Stimulated activated CD8-positive, alpha-beta memory T cell treated with anti-CD3 and anti-CD28 coated beads, Interleukin-15, amount 100 ng/mL, for 48 hours (primary cell): ENCODE measurements at regions not wholly inside any gene's neighbourhood (a gene's known extent, or its start where the extent isn't known, plus 50 kb on each side); places are given as distances from the start of the nearest gene placed in this dataset.
"Not testable (repeated sequence)": the region's sequence is repeated elsewhere in the genome, so short reads cannot be mapped to it uniquely, and the experiment has no call there.

Source experiments
- DNase-seq, 2 donors: peaks; one replicate each; pipeline ENCODE4 v3.0.0-alpha.2; 2020; ENCODE audit warnings: low read depth in 2 of 2

- no peak for DNase-seq
Measured at GRCh38 chr14:89491711-89492381, 74.8 kb upstream of the FOXN3 start.

GRCh38 chr14:89490466-89490865 lies 73.4 kb upstream of the FOXN3 start:
- DNase-seq = no peak

- no peak for DNase-seq
Measured at GRCh38 chr14:89489761-89490437, 72.9 kb upstream of the FOXN3 start.

DNA sequence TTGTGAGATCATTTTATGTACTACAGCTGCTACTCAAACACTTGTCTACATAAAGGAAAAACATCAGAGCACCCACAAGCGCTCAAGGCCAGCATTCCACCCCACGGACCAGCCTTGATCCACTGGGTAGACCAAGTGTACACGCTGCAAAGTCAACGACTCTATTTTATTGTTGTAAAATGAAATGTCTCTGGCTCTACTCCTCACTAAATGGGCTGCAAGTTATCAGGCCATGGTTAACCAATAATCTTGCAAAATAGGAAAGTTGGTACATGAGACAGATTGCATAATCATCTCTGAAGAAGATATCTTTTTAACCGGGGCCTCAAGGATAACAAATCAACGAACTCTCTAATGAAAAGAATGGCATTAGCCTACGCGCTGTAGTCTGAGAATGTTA lies 69.9 kb upstream of the FOXN3 start:
- no peak for DNase-seq

GRCh38 chr14:89486505-89486904 lies 69.5 kb upstream of the FOXN3 start:
- DNase-seq = no peak

DNA sequence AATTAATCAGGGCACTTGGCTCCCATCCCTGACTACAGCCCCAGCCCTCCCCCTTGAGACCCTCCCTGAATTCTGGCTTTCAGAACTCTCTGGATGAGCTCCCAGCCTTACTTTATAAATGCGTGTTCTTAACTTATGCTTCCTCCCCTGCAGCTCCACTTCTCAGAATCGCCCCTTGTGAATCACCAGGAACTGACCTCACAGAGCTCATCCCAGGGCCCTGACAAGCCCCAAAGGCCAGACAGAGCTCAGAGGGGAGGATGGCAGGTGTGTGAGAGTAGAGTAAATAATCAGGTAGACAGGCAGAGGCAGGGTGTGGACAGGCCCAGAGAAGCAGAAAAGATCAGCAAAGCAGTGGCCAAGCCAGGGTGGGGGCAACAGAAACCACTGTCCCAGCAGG lies 68.2 kb upstream of the FOXN3 start:
- DNase-seq = no peak

GRCh38 chr14:89484051-89484844 lies 67.2 kb upstream of the FOXN3 start:
- DNase-seq = no peak

DNA sequence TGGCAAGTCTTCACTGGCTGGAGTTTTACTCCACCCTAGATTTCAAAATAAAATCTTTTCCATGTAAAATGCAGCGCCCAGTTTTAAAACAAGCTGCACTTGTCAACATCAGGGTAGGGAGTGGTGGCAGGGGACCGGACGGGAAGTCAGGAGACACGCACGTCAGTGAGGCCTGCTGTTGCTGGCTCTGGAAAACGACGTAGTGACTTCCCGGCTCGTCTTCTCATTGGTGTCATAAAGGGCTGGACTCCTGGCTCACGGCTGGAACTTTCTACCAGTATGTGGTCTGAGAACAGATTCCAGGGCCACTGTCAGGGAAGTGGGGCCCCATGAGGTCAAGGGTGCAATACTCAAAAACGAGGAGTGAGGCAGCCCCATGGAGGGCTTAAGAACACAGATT lies 64.2 kb upstream of the FOXN3 start:
- no peak for DNase-seq

- no peak for DNase-seq
Measured at GRCh38 chr14:89480278-89480677, 63.2 kb upstream of the FOXN3 start.

GRCh38 chr14:89479802-89480201 lies 62.8 kb upstream of the FOXN3 start:
- DNase-seq = no peak

GRCh38 chr14:89477391-89477790 lies 60.4 kb upstream of the FOXN3 start:
- DNase-seq = no peak

GRCh38 chr14:89476354-89476896 lies 59.4 kb upstream of the FOXN3 start:
- no peak for DNase-seq

DNA sequence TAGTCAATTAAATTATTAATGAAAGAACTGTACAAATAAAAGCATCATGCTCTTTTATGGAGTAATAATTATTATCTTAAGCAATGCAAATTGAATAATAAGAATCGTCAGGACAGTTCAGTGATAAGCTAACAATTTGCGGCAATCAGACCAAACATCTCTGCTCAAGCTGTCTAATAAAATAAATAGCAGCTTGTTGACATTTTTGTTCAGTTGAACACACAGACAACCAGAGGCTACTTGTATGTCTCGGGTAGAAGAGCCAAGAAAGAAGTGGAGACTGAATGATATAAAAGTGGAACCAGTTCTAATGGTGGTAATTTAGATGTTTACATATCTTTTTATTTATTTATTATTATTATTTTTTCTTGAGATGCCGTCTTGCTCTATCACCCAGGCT lies 57.4 kb upstream of the FOXN3 start:
- DNase-seq = no peak

DNA sequence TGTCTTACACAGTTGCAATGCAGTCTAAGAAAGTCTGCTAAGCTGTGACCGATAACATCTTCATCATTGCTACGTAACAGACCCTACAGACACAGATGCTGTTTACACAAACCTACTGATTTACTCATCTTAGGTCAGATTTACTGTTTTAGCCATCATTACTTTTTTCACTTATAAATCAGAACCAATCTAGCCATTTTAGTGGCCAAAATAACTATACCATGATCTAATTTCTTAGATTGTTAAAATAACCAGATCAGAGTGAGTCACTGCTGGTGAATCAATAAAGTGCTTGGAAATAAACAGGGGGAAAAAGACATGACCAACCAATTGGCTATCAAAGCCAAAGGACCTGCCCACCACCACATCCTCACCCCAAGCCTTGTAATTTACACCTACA lies 57.0 kb upstream of the FOXN3 start:
- no peak for DNase-seq

GRCh38 chr14:89473569-89473968 lies 56.5 kb upstream of the FOXN3 start:
- DNase-seq = no peak

GRCh38 chr14:89470401-89470800 lies 53.4 kb upstream of the FOXN3 start:
- DNase-seq = no peak

GRCh38 chr14:89469210-89470198 lies 52.5 kb upstream of the FOXN3 start:
- DNase-seq = no peak

DNA sequence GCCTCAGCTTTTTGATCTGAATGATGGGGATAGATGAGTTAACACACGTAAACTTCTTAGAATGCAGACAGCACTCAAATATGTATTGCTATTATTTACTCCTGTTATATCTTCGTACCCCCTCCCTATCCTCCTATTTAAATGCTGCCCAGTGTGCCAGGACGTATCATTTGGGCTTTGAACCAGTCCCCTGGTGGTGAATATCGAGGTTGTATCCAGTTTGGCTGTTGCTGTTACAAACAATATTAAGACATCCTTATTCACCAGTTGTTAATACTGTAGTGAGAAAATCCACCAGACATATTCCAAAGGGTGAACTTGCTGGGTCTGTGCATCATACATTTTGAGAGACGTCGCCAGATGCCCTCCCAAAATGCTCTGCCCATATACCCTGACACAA lies 51.5 kb upstream of the FOXN3 start:
- no peak for DNase-seq

- DNase-seq = not testable (repeated sequence)
Measured at GRCh38 chr14:89468030-89468429, 51.0 kb upstream of the FOXN3 start.

DNA sequence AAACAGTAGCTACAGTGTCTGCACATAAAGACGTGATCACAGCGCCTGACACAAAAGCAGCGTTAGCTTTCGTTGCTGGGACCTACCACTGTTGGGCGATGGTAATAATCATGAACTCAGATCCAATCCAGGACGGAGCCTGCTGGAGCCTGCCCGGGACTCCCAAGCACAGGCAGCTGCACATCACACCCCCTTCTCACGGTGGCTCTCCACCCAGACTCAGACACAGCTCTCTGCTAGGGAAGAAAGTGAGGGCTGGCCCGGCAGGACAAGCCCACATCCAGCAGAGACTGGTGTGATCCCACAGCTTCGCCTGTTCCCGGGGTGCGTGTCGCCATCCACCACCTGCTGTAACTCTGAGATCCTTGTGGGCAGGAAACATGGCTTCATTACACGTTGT lies 49.9 kb upstream of the FOXN3 start:
- DNase-seq = no peak
